H9 (cell line): ENCODE measurements at regions not wholly inside any gene's neighbourhood (a gene's known extent, or its start where the extent isn't known, plus 50 kb on each side); places are given as distances from the start of the nearest gene placed in this dataset.

ENCODE experiments used
- DNase-seq: peaks from one replicate; pipeline ENCODE4 v3.0.0-alpha.2; 2017
- H2AFZ ChIP-seq: one replicate; pipeline ENCODE4 v1.6.1; 2013; ENCODE audit warnings: mild to moderate bottlenecking, low read length, control low read depth, moderate library complexity
- H2AK5ac ChIP-seq: 2 replicates; pipeline ENCODE4 v1.6.1; 2013; ENCODE audit warnings: low read length, control low read depth, mixed read lengths; ENCODE audit not compliant: insufficient read length
- H2BK120ac ChIP-seq: one replicate; pipeline ENCODE4 v1.6.1; 2013; ENCODE audit warnings: low read depth, mild to moderate bottlenecking, low read length, control low read depth, inconsistent platforms; ENCODE audit not compliant: poor library complexity, severe bottlenecking
- H2BK12ac ChIP-seq: 2 replicates; pipeline ENCODE4 v1.6.1; 2013; ENCODE audit warnings: low read length, control low read depth, mixed read lengths, low read depth; ENCODE audit not compliant: insufficient read length
- H2BK15ac ChIP-seq: 2 replicates; pipeline ENCODE4 v1.6.1; 2013; ENCODE audit warnings: low read depth, low read length, control low read depth
- H2BK20ac ChIP-seq: one replicate; pipeline ENCODE4 v1.6.1; 2013; ENCODE audit warnings: low read depth, mild to moderate bottlenecking, low read length, control low read depth, inconsistent platforms; ENCODE audit not compliant: poor library complexity, severe bottlenecking
- H2BK5ac ChIP-seq: 2 replicates; pipeline ENCODE4 v1.6.1; 2013; ENCODE audit warnings: low read length, control low read depth, mixed read lengths; ENCODE audit not compliant: insufficient read length
- H3K14ac ChIP-seq: 2 replicates; pipeline ENCODE4 v1.6.1; 2013; ENCODE audit warnings: low read length, control low read depth; ENCODE audit not compliant: insufficient read depth
- H3K18ac ChIP-seq: 2 replicates; pipeline ENCODE4 v1.6.1; 2013; ENCODE audit warnings: low read depth, mild to moderate bottlenecking, mixed read lengths, low read length, control low read depth; ENCODE audit not compliant: insufficient read length
- H3K23ac ChIP-seq: 2 replicates; pipeline ENCODE4 v1.6.1; 2013; ENCODE audit warnings: low read length, control low read depth, mixed read lengths, low read depth; ENCODE audit not compliant: insufficient read length
- H3K23me2 ChIP-seq: 2 replicates; pipeline ENCODE4 v1.6.1; 2013; ENCODE audit warnings: low read depth, mild to moderate bottlenecking, mixed read lengths, low read length, control low read depth; ENCODE audit not compliant: insufficient read length, poor library complexity, severe bottlenecking
- H3K27ac ChIP-seq: 2 replicates; pipeline ENCODE4 v1.5.1; 2013; ENCODE audit warnings: low read length, control low read depth, mixed read lengths, low read depth; ENCODE audit not compliant: insufficient read length
- H3K27me3 ChIP-seq: 2 replicates; pipeline ENCODE4 v1.6.1; 2013; ENCODE audit warnings: low read length, control low read depth, inconsistent platforms; ENCODE audit not compliant: insufficient read depth
- H3K4ac ChIP-seq: 2 replicates; pipeline ENCODE4 v1.6.1; 2013; ENCODE audit warnings: low read depth, mild to moderate bottlenecking, control low read depth, inconsistent platforms, low read length, moderate library complexity
- H3K4me1 ChIP-seq: 2 replicates; pipeline ENCODE4 v1.6.1; 2013; ENCODE audit warnings: low read length, control low read depth, inconsistent platforms; ENCODE audit not compliant: insufficient read depth
- H3K4me2 ChIP-seq: 2 replicates; pipeline ENCODE4 v1.6.1; 2013; ENCODE audit warnings: low read length, control low read depth, mixed read lengths; ENCODE audit not compliant: insufficient read length, insufficient read depth
- H3K56ac ChIP-seq: 2 replicates; pipeline ENCODE4 v1.6.1; 2013; ENCODE audit warnings: low read depth, mild to moderate bottlenecking, mixed read lengths, low read length, control low read depth; ENCODE audit not compliant: insufficient read length
- H3K79me1 ChIP-seq: 2 replicates; pipeline ENCODE4 v1.6.1; 2013; ENCODE audit warnings: low read depth, mild to moderate bottlenecking, moderate library complexity, low read length, control low read depth, inconsistent platforms; ENCODE audit not compliant: insufficient read depth, poor library complexity, severe bottlenecking
- H3K79me2 ChIP-seq: 2 replicates; pipeline ENCODE4 v1.6.1; 2013; ENCODE audit warnings: low read length, control low read depth, inconsistent platforms; ENCODE audit not compliant: insufficient read depth
- H3K9ac ChIP-seq: 2 replicates; pipeline ENCODE4 v1.6.1; 2013; ENCODE audit warnings: low read length, control low read depth, mixed read lengths; ENCODE audit not compliant: insufficient read length; ENCODE audit errors: extremely low read depth
- H3K9me3 ChIP-seq: one replicate; pipeline ENCODE4 v1.6.1; 2013; ENCODE audit warnings: low read depth, low read length, inconsistent platforms; ENCODE audit not compliant: control insufficient read depth
- H3T11ph ChIP-seq: one replicate; pipeline ENCODE4 v1.6.1; 2013; ENCODE audit warnings: mild to moderate bottlenecking, low read length, control low read depth, inconsistent platforms
- H4K20me1 ChIP-seq: one replicate; pipeline ENCODE4 v1.6.1; 2013; ENCODE audit not compliant: control insufficient read depth, insufficient read length, insufficient read depth
- H4K5ac ChIP-seq: 2 replicates; pipeline ENCODE4 v1.6.1; 2013; ENCODE audit warnings: low read depth, mild to moderate bottlenecking, mixed read lengths, low read length, control low read depth; ENCODE audit not compliant: insufficient read length
- H4K8ac ChIP-seq: replicated peaks from 2 replicates; pipeline ENCODE4 v1.6.1; 2013; ENCODE audit warnings: low read length, control low read depth, mixed read lengths, low read depth; ENCODE audit not compliant: insufficient read length
- H4K91ac ChIP-seq: 2 replicates; pipeline ENCODE4 v1.6.1; 2013; ENCODE audit warnings: low read depth, mild to moderate bottlenecking, moderate library complexity, mixed read lengths, low read length, control low read depth; ENCODE audit not compliant: insufficient read length
- H3K27ac Mint-ChIP-seq, 3 experiments: 2 replicates in 2 of 3; 3 replicates in 1 of 3; pipeline ENCODE4 v1.8.0; 2020 to 2021; ENCODE audit warnings: mixed read lengths in 3 of 3, mild to moderate bottlenecking in 1 of 3, moderate library complexity in 1 of 3
- H3K27me3 Mint-ChIP-seq: 2 replicates; pipeline ENCODE4 v1.8.0; 2021; ENCODE audit warnings: low read depth, mild to moderate bottlenecking, moderate library complexity, mixed read lengths
- H3K36me3 Mint-ChIP-seq, 3 experiments: 2 replicates in 2 of 3; 3 replicates in 1 of 3; pipeline ENCODE4 v1.8.0; 2020 to 2021; ENCODE audit warnings: low read depth in 3 of 3, mixed read lengths in 3 of 3; ENCODE audit not compliant: insufficient read depth in 1 of 3
- H3K4me1 Mint-ChIP-seq, 2 experiments: 2 replicates each; pipeline ENCODE4 v1.8.0; 2020; ENCODE audit warnings: mixed read lengths in 2 of 2
- H3K4me3 Mint-ChIP-seq, 2 experiments: 2 replicates in 1 of 2; 3 replicates in 1 of 2; pipeline ENCODE4 v1.8.0; 2020 to 2021; ENCODE audit warnings: mild to moderate bottlenecking in 2 of 2, mixed read lengths in 2 of 2, moderate library complexity in 1 of 2
- H3K9me3 Mint-ChIP-seq, 2 experiments: 2 replicates in 1 of 2; 3 replicates in 1 of 2; pipeline ENCODE4 v1.8.0; 2020; ENCODE audit warnings: mild to moderate bottlenecking in 2 of 2, mixed read lengths in 2 of 2, moderate library complexity in 1 of 2
- WGBS: extraction: QIAGEN DNeasy Blood & Tissue Kit; methylation state at CpG from one replicate; pipeline ENCODE4 v1.1.7; 2013; ENCODE audit warnings: missing lambda C conversion rate, low lambda C conversion rate, mixed read lengths; ENCODE audit not compliant: insufficient read length; ENCODE audit errors: extremely low coverage; 5-methylcytosine and 5-hydroxymethylcytosine counted together
- TF ChIP-seq, protein P1 (sequence below): fragments of 200-600 bp; sonication (generic); conservative IDR thresholded peaks from 3 replicates; pipeline ENCODE4 v1.8.0; 2021; ENCODE audit warnings: antibody characterized with exemption, mild to moderate bottlenecking

- H3K27me3 Mint-ChIP-seq: peaks cover 1% of the 10 kb centered on the region; the same call in 1 of the 2 replicates
- TF ChIP-seq, protein P1, sequence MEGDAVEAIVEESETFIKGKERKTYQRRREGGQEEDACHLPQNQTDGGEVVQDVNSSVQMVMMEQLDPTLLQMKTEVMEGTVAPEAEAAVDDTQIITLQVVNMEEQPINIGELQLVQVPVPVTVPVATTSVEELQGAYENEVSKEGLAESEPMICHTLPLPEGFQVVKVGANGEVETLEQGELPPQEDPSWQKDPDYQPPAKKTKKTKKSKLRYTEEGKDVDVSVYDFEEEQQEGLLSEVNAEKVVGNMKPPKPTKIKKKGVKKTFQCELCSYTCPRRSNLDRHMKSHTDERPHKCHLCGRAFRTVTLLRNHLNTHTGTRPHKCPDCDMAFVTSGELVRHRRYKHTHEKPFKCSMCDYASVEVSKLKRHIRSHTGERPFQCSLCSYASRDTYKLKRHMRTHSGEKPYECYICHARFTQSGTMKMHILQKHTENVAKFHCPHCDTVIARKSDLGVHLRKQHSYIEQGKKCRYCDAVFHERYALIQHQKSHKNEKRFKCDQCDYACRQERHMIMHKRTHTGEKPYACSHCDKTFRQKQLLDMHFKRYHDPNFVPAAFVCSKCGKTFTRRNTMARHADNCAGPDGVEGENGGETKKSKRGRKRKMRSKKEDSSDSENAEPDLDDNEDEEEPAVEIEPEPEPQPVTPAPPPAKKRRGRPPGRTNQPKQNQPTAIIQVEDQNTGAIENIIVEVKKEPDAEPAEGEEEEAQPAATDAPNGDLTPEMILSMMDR: no peak
- peaks cover 9 to 28% (median 12%) of the 10 kb centered on the region in 3 experiments for H3K36me3 Mint-ChIP-seq
- Histone ChIP-seq H3K27ac (no peak overlapping the region), H2BK20ac (no peak overlapping the region), H3T11ph (no peak overlapping the region), H3K56ac (no peak overlapping the region), H3K18ac (no peak overlapping the region), H4K20me1 (no peaks in the 10 kb centered on the region), H2AK5ac (no peak overlapping the region), H3K23me2 (no peaks in the 10 kb centered on the region), H3K9me3 (no peaks in the 10 kb centered on the region), H2AFZ (no peak overlapping the region), H3K79me1 (no peaks in the 10 kb centered on the region), H2BK120ac (no peak overlapping the region), H3K4ac (no peak overlapping the region), H3K23ac (no peak overlapping the region), H2BK12ac (no peak overlapping the region), H3K4me2 (no peak overlapping the region), H3K14ac (no peak overlapping the region), H3K79me2 (no peaks in the 10 kb centered on the region), H2BK5ac (no peak overlapping the region), H3K9ac (no peak overlapping the region), H4K91ac (no peak overlapping the region), H3K4me1 (no peaks in the 10 kb centered on the region), H4K5ac (no peak overlapping the region), H4K8ac (no peak overlapping the region), H3K27me3 (no peaks in the 10 kb centered on the region; the same call in 1 of the 2 replicates), H2BK15ac (no peak overlapping the region)
- H3K27ac Mint-ChIP-seq: no peak overlapping the region
- DNase-seq: no peak
- H3K4me1 Mint-ChIP-seq: peaks cover 0 to 3% of the 10 kb centered on the region in 2 experiments; a peak in 2 of 4 replicates
- WGBS: no CpG with 5 or more reads among the region's 18 CpGs
- no peak overlapping the region for H3K4me3 Mint-ChIP-seq
- peaks cover 14 to 21% of the 10 kb centered on the region in 2 experiments; a peak in 4 of 5 replicates for H3K9me3 Mint-ChIP-seq
Observed at GRCh38 chr6:141174932-141175331, 957.8 kb upstream of the GJE1 start.
